ENCODE measurements at regions not wholly inside any gene's neighbourhood (a gene's known extent, or its start where the extent isn't known, plus 50 kb on each side); places are given as distances from the start of the nearest gene placed in this dataset.

- no peak for TF ChIP-seq EZH2 (IDR thresholded peaks at IDR 0.05; ENCODE audit: borderline replicate concordance)
- TF ChIP-seq CTCF (IDR thresholded peaks at IDR 0.05; ENCODE audit: poor library complexity): no peak
- no peak for TF ChIP-seq EZH2phosphoT487 (IDR thresholded peaks at IDR 0.05; ENCODE audit: low read depth, severe bottlenecking, unreplicated experiment)
These were observed 182.2 kb downstream of the ANAPC1 start for GRCh38 chr2:111701798-111702118.
